T-cell (primary cell): ENCODE measurements at regions not wholly inside any gene's neighbourhood (a gene's known extent, or its start where the extent isn't known, plus 50 kb on each side); places are given as distances from the start of the nearest gene placed in this dataset.

Experiments
- ATAC-seq, 4 experiments: fragments of 200-7000 bp in 3 of 4; fragments of 150-1000 bp in 1 of 4; cut with Tn5 transposase; replicated peaks in 1 of 4; 1 replicate in 3 of 4; 2 replicates in 1 of 4; pipeline ENCODE4 v1.10.0; 2021; ENCODE audit warnings: moderate library complexity in 3 of 4, mild to moderate bottlenecking in 2 of 4, moderate number of reproducible peaks in 1 of 4
- CTCF ChIA-PET, 2 donors: fragments of 300-600 bp; sonication (Branson Sonifier 250); formaldehyde crosslinking; loops; one replicate each; lab custom pipeline; 2022; ENCODE audit warnings: antibody characterized with exemption in 2 of 2; lab: Charles Lee
- POLR2A ChIA-PET, 2 donors: fragments of 300-600 bp; sonication (Branson Sonifier 250); formaldehyde crosslinking; loops; one replicate each; lab custom pipeline; 2022; ENCODE audit warnings: antibody characterized with exemption in 2 of 2; lab: Charles Lee
- DNase-seq, 35 experiments: peaks; one replicate each; pipeline versions ENCODE4 v3.0.0 to v3.0.0-alpha.2; 2013 to 2023
- H3K27ac ChIP-seq: one replicate; pipeline ENCODE4 v1.5.1; 2013; ENCODE audit warnings: low read length
- H3K27me3 ChIP-seq, 2 experiments: replicated peaks in 1 of 2; 1 replicate in 1 of 2; 2 replicates in 1 of 2; pipeline versions ENCODE4 v1.6.1 to v1.7.0; 2013; ENCODE audit warnings: low read length in 1 of 2, mixed read lengths in 1 of 2; ENCODE audit not compliant: control insufficient read depth in 2 of 2, insufficient read depth in 2 of 2; ENCODE audit errors: extremely low read depth in 1 of 2
- H3K36me3 ChIP-seq, 2 donors: 1 replicate in 1 of 2; 2 replicates in 1 of 2; pipeline versions ENCODE4 v1.6.1 to v1.7.0; 2013; ENCODE audit warnings: low read length in 1 of 2; ENCODE audit not compliant: control insufficient read depth in 2 of 2, insufficient read depth in 1 of 2; ENCODE audit errors: extremely low read depth in 1 of 2
- H3K4me1 ChIP-seq, 2 experiments: 1 replicate in 1 of 2; 2 replicates in 1 of 2; pipeline versions ENCODE4 v1.6.1 to v1.7.0; 2013; ENCODE audit warnings: low read length in 2 of 2, mixed read lengths in 1 of 2; ENCODE audit not compliant: insufficient read depth in 2 of 2, control insufficient read depth in 1 of 2; ENCODE audit errors: extremely low read depth in 1 of 2
- H3K4me3 ChIP-seq, 2 donors: 1 replicate in 1 of 2; 2 replicates in 1 of 2; pipeline versions ENCODE4 v1.5.1 to v1.7.0; 2013; ENCODE audit warnings: mild to moderate bottlenecking in 2 of 2, low read length in 1 of 2, moderate library complexity in 1 of 2; ENCODE audit not compliant: control insufficient read depth in 1 of 2; ENCODE audit errors: extremely low read depth in 1 of 2
- H3K9me3 ChIP-seq: 2 replicates; pipeline ENCODE4 v1.7.0; 2013
- H3K27ac Mint-ChIP-seq, 2 donors: one replicate each; pipeline ENCODE4 v1.8.0; 2020 to 2021; ENCODE audit warnings: mild to moderate bottlenecking in 2 of 2, mixed read lengths in 2 of 2
- H3K27me3 Mint-ChIP-seq, 2 donors: one replicate each; pipeline ENCODE4 v1.8.0; 2021 to 2022; ENCODE audit warnings: mixed read lengths in 2 of 2
- H3K36me3 Mint-ChIP-seq: one replicate; pipeline ENCODE4 v1.8.0; 2021; ENCODE audit warnings: mixed read lengths
- H3K4me1 Mint-ChIP-seq, 3 donors: one replicate each; pipeline ENCODE4 v1.8.0; 2020 to 2022; ENCODE audit warnings: mixed read lengths in 3 of 3, mild to moderate bottlenecking in 1 of 3
- H3K4me3 Mint-ChIP-seq, 3 donors: one replicate each; pipeline ENCODE4 v1.8.0; 2020 to 2022; ENCODE audit warnings: mild to moderate bottlenecking in 3 of 3, mixed read lengths in 3 of 3, moderate library complexity in 3 of 3
- H3K9me3 Mint-ChIP-seq, 3 donors: one replicate each; pipeline ENCODE4 v1.8.0; 2020 to 2022; ENCODE audit warnings: mixed read lengths in 3 of 3
- WGBS: methylation state at CpG from one replicate; pipeline ENCODE4 v1.1.5; 2013; ENCODE audit warnings: missing lambda C conversion rate; ENCODE audit not compliant: insufficient coverage; 5-methylcytosine and 5-hydroxymethylcytosine counted together

DNA sequence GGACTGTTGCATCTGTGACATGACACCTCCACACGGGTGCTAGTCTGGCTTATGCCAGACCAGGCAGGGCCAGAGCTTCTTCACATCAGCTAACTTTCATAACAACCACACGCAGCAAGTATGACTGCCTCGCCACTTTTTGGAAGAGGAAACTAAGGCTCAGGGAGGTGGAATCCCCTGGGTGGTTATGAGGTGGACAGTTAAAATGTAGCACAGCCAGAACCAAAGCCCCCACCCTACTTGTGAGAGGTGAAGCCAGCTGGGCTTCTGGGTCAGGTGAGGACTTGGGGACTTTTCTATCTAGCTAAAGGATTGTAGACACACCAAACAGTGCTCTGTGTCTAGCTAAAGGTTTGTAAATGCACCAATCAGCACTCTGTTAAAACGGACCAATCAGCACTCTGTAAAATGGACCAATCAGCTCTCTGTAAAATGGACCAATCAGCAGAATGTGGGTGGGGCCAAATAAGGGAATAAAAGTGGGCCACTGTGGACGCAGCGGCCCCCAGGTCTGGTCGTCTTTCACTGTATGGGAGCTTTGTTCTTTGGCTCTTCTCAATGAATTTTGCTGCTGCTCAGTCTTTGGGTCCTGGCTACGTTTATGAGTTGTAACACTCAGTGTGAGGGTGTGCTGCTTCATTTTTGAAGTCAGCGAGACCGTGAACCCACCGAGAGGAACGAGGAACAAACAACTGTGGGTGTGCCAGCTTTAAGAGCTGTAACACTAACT is 171.0 kb downstream of the PTPN20 start:
- POLR2A ChIA-PET: no interaction called here
- H3K27me3 Mint-ChIP-seq: no peaks in the 10 kb centered on the region

GRCh38 chr10:47087667-47088066 is 176.4 kb downstream of the PTPN20 start:
- H3K36me3 Mint-ChIP-seq: no peaks in the 10 kb centered on the region
- peaks cover 8 to 15% (median 14%) of the 10 kb centered on the region in 3 donors for H3K4me1 Mint-ChIP-seq

More for the DNA sequence above, 171.0 kb downstream of the PTPN20 start:
- no peak overlapping the region for H3K27ac Mint-ChIP-seq
- H3K4me1 Mint-ChIP-seq: peaks cover 9 to 15% (median 12%) of the 10 kb centered on the region in 3 donors
- H3K4me3 Mint-ChIP-seq: no peak overlapping the region
- no peaks in the 10 kb centered on the region for H3K9me3 Mint-ChIP-seq
- H3K27me3 ChIP-seq: peaks cover 0 to 11% of the 10 kb centered on the region in 2 experiments
- no peak overlapping the region for H3K27ac ChIP-seq
- CTCF ChIA-PET: interaction anchor here in 1 of 2 donors (1.6 kb wide), 1 partner anchor 34 kb away, joined by 5 read pairs; no protein-coding TSS in a partner anchor
- no peaks in the 10 kb centered on the region for H3K9me3 ChIP-seq
- H3K36me3 Mint-ChIP-seq: no peaks in the 10 kb centered on the region
- H3K4me3 ChIP-seq: no peak overlapping the region
- WGBS: 89% methylated on average over 7 of the region's 12 CpGs
- no peak for DNase-seq
- H3K36me3 ChIP-seq: no peaks in the 10 kb centered on the region
- peaks cover 0 to 11% of the 10 kb centered on the region in 2 experiments for H3K4me1 ChIP-seq
- ATAC-seq: no peak

GRCh38 chr10:47088656-47089354 is 177.6 kb downstream of the PTPN20 start:
- Histone ChIP-seq H3K27me3 (peaks cover 0 to 11% of the 10 kb centered on the region in 2 experiments), H3K4me3 (no peak overlapping the region), H3K36me3 (no peaks in the 10 kb centered on the region), H3K27ac (no peak overlapping the region), H3K9me3 (no peaks in the 10 kb centered on the region), H3K4me1 (peaks cover 0 to 11% of the 10 kb centered on the region in 2 experiments)
- ChIA-PET POLR2A (no interaction called here), CTCF (no interaction called here)
- DNase-seq: no peak
- H3K27me3 Mint-ChIP-seq: peaks cover 0 to 7% of the 10 kb centered on the region in 2 donors
- H3K27ac Mint-ChIP-seq: peak overlapping the region in 1 of 2 donors; percentile 35
- H3K9me3 Mint-ChIP-seq: no peaks in the 10 kb centered on the region
- H3K36me3 Mint-ChIP-seq: no peaks in the 10 kb centered on the region
- no peak for ATAC-seq
- WGBS: 89% methylated on average over 5 of the region's 10 CpGs
- peaks cover 8 to 15% (median 14%) of the 10 kb centered on the region in 3 donors for H3K4me1 Mint-ChIP-seq
- no peak overlapping the region for H3K4me3 Mint-ChIP-seq

More at GRCh38 chr10:47087667-47088066, 176.4 kb downstream of the PTPN20 start:
- Mint-ChIP-seq H3K9me3 (no peaks in the 10 kb centered on the region), H3K27me3 (peaks cover 0 to 7% of the 10 kb centered on the region in 2 donors), H3K27ac (peak overlapping the region; percentile 76 to 83), H3K4me3 (no peak overlapping the region)
- Histone ChIP-seq H3K27me3 (peaks cover 0 to 6% of the 10 kb centered on the region in 2 experiments), H3K9me3 (no peaks in the 10 kb centered on the region), H3K36me3 (no peaks in the 10 kb centered on the region), H3K4me1 (peaks cover 0 to 11% of the 10 kb centered on the region in 2 experiments), H3K27ac (peak overlapping the region; percentile 12), H3K4me3 (no peak overlapping the region)
- ChIA-PET CTCF (interaction anchor here in 1 of 2 donors (0.7 kb wide), 1 partner anchor 75 kb away, joined by 3 read pairs; no protein-coding TSS in a partner anchor), POLR2A (no interaction called here)
- peak; percentile 31 to 64 (median 47) for ATAC-seq
- peak in 1 of 35 experiments; percentile 8 for DNase-seq

DNA sequence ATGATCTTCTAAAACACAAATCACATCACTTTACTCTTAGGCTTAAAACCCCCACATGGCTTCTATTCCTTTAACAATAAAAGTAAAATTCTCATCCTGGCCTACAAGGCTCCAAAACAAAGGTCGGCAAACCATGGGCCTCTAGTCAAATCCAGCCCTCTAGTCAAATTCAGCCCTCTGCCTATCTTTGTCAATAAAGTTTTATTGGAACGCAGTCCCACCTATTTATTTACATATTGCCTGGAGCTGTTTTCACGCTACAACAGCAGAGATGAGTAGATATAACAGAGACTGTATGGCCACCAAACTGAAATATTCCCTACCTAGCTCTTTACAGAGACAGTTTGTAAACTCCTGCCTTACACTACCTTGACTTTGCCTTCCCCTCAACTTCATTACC is 178.8 kb downstream of the PTPN20 start:
- H3K4me3 Mint-ChIP-seq: no peak overlapping the region
- no peaks in the 10 kb centered on the region for H3K9me3 Mint-ChIP-seq
- peaks cover 0 to 7% of the 10 kb centered on the region in 2 donors for H3K27me3 Mint-ChIP-seq
- Histone ChIP-seq H3K27me3 (peaks cover 0 to 12% of the 10 kb centered on the region in 2 experiments), H3K9me3 (no peaks in the 10 kb centered on the region), H3K36me3 (no peaks in the 10 kb centered on the region), H3K4me3 (no peak overlapping the region), H3K4me1 (peaks cover 0 to 11% of the 10 kb centered on the region in 2 experiments), H3K27ac (no peak overlapping the region)
- ChIA-PET POLR2A (no interaction called here), CTCF (no interaction called here)
- H3K4me1 Mint-ChIP-seq: peaks cover 8 to 15% (median 14%) of the 10 kb centered on the region in 3 donors
- DNase-seq (no peak), ATAC-seq (no peak)
- 86% methylated on average over 1 of the region's 3 CpGs for WGBS
- H3K36me3 Mint-ChIP-seq: no peaks in the 10 kb centered on the region
- no peak overlapping the region for H3K27ac Mint-ChIP-seq

DNA sequence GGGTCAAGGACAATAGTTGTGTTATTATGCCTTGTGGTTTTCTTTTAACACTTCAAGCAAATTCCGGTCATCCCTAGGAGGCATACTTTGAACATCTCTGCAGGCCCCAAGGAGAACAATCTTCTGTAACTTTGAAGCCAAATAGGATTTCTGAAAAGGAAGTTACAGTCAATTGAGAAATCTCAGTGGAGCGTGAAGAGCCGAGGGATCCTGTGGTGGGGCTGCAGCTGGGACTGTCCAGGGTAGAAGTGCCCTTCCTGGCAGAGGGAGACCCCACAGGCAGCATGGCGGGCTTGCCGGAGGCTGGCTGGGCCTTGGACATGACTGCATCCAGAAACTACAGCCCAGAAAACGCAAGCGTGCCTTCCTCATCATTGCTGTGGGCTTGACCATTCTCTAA is 179.7 kb downstream of the PTPN20 start:
- Mint-ChIP-seq H3K4me3 (no peak overlapping the region), H3K9me3 (no peaks in the 10 kb centered on the region), H3K4me1 (peaks cover 8 to 15% (median 14%) of the 10 kb centered on the region in 3 donors), H3K27me3 (peaks cover 0 to 8% of the 10 kb centered on the region in 2 donors), H3K36me3 (no peaks in the 10 kb centered on the region), H3K27ac (no peak overlapping the region)
- H3K4me1 ChIP-seq: peaks cover 0 to 11% of the 10 kb centered on the region in 2 experiments
- 90% methylated on average over 3 of the region's 7 CpGs for WGBS
- H3K27ac ChIP-seq: no peak overlapping the region
- no peak overlapping the region for H3K4me3 ChIP-seq
- peaks cover 0 to 15% of the 10 kb centered on the region in 2 experiments for H3K27me3 ChIP-seq
- no peaks in the 10 kb centered on the region for H3K36me3 ChIP-seq
- no peak for ATAC-seq
- ChIA-PET CTCF (no interaction called here), POLR2A (no interaction called here)
- no peak for DNase-seq
- H3K9me3 ChIP-seq: no peaks in the 10 kb centered on the region

DNA sequence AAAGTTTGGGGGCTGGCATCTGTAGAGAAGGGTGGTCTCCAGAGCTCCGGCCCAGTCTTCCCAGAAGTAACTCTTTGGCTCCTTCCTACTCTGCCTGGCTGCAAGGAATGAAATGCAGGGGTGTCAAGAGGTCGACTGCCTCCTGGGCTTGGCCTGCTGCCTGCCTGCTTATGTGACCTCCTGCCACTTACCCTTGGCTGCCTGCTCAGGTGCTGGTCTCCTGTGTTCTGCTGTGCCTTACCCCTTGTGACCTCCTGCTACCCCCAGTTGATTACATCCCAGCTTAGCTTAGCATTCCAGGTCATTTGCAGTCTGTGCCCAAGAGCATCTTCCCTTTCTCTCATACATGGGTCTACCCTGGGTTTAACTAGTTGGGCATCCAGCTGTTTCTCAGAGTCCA is 180.2 kb downstream of the PTPN20 start:
- Histone ChIP-seq H3K36me3 (no peaks in the 10 kb centered on the region), H3K27ac (no peak overlapping the region), H3K4me1 (peaks cover 0 to 11% of the 10 kb centered on the region in 2 experiments), H3K27me3 (peaks cover 0 to 15% of the 10 kb centered on the region in 2 experiments), H3K4me3 (no peak overlapping the region), H3K9me3 (no peaks in the 10 kb centered on the region)
- no peak overlapping the region for H3K4me3 Mint-ChIP-seq
- H3K27me3 Mint-ChIP-seq: peaks cover 0 to 8% of the 10 kb centered on the region in 2 donors
- ChIA-PET CTCF (interaction anchor here in 1 of 2 donors (0.6 kb wide), 1 partner anchor 14 kb away, joined by 3 read pairs; no protein-coding TSS in a partner anchor), POLR2A (no interaction called here)
- DNase-seq (no peak), ATAC-seq (no peak)
- no peak overlapping the region for H3K27ac Mint-ChIP-seq
- no peaks in the 10 kb centered on the region for H3K9me3 Mint-ChIP-seq
- peaks cover 8 to 15% (median 14%) of the 10 kb centered on the region in 3 donors for H3K4me1 Mint-ChIP-seq
- WGBS: 80% methylated on average over 1 of the region's 2 CpGs
- no peaks in the 10 kb centered on the region for H3K36me3 Mint-ChIP-seq
